ENCODE measurements at regions not wholly inside any gene's neighbourhood (a gene's known extent, or its start where the extent isn't known, plus 50 kb on each side); places are given as distances from the start of the nearest gene placed in this dataset.

GRCh38 chr11:95443386-95443785, 212.4 kb upstream of the SESN3 start:
- Histone ChIP-seq H3K4me1 (peaks cover 0 to 8% (median 0%) of the 10 kb centered on the region in 6 donors), H3K9me3 (peaks cover 0 to 4% (median 0%) of the 10 kb centered on the region in 8 donors), H3K27ac (no peak overlapping the region), H3K27me3 (replicated peaks in 1 of 7) (no peaks in the 10 kb centered on the region), H3K4me3 (no peak overlapping the region), H3K36me3 (no peaks in the 10 kb centered on the region)
- no peak for DNase-seq
- WGBS, 5 donors = 30 to 63% (median 44%) methylated on average over 5 of the region's 5 CpGs
- intact Hi-C loops (cut with DNase I; ENCODE audit: low total_unique reads) = no loop called here
- no peak for TF ChIP-seq POLR2A (IDR thresholded peaks at IDR 0.05)
- no peak for TF ChIP-seq CTCF (IDR thresholded peaks at IDR 0.05 in 8 of 11, conservative IDR thresholded peaks at IDR 0.05 in 3 of 11)
- TF ChIP-seq POLR2AphosphoS5 (IDR thresholded peaks at IDR 0.05) = no peak

- Histone ChIP-seq H3K4me3 (no peak overlapping the region), H3K4me1 (peaks cover 0 to 8% (median 0%) of the 10 kb centered on the region in 6 donors), H3K27me3 (replicated peaks in 1 of 7) (no peaks in the 10 kb centered on the region), H3K36me3 (no peaks in the 10 kb centered on the region), H3K27ac (no peak overlapping the region), H3K9me3 (peaks cover 0 to 4% (median 0%) of the 10 kb centered on the region in 8 donors)
- no peak for TF ChIP-seq POLR2A (IDR thresholded peaks at IDR 0.05)
- no peak for TF ChIP-seq CTCF (IDR thresholded peaks at IDR 0.05 in 8 of 11, conservative IDR thresholded peaks at IDR 0.05 in 3 of 11)
- no peak for TF ChIP-seq POLR2AphosphoS5 (IDR thresholded peaks at IDR 0.05)
- 78 to 90% (median 79%) methylated on average over 3 of the region's 3 CpGs for WGBS, 5 donors
- DNase-seq = no peak
- intact Hi-C loops (cut with DNase I; ENCODE audit: low total_unique reads) = no loop called here
Measured at GRCh38 chr11:95442531-95443050, 211.6 kb upstream of the SESN3 start.

GRCh38 chr11:95435628-95436353, 204.8 kb upstream of the SESN3 start:
- Histone ChIP-seq H3K27ac (no peak overlapping the region), H3K27me3 (replicated peaks in 1 of 7) (no peaks in the 10 kb centered on the region), H3K4me1 (no peaks in the 10 kb centered on the region), H3K36me3 (no peaks in the 10 kb centered on the region), H3K9me3 (no peaks in the 10 kb centered on the region), H3K4me3 (no peak overlapping the region)
- 85 to 97% (median 85%) methylated on average over 6 to 7 of the region's 9 CpGs for WGBS, 5 donors
- TF ChIP-seq POLR2AphosphoS5 (IDR thresholded peaks at IDR 0.05) (no peak), POLR2A (IDR thresholded peaks at IDR 0.05) (no peak), CTCF (IDR thresholded peaks at IDR 0.05 in 8 of 11, conservative IDR thresholded peaks at IDR 0.05 in 3 of 11) (no peak)
- DNase-seq = no peak
- intact Hi-C loops (cut with DNase I; ENCODE audit: low total_unique reads) = no loop called here

GRCh38 chr11:95435192-95435591, 204.2 kb upstream of the SESN3 start:
- H3K9me3 ChIP-seq = no peaks in the 10 kb centered on the region
- H3K4me3 ChIP-seq = no peak overlapping the region
- 78 to 89% (median 80%) methylated on average over 3 of the region's 3 CpGs for WGBS, 5 donors
- no peaks in the 10 kb centered on the region for H3K36me3 ChIP-seq
- DNase-seq = no peak
- no peaks in the 10 kb centered on the region for H3K27me3 ChIP-seq (replicated peaks in 1 of 7)
- TF ChIP-seq POLR2AphosphoS5 (IDR thresholded peaks at IDR 0.05) (no peak), POLR2A (IDR thresholded peaks at IDR 0.05) (no peak), CTCF (IDR thresholded peaks at IDR 0.05 in 8 of 11, conservative IDR thresholded peaks at IDR 0.05 in 3 of 11) (no peak)
- intact Hi-C loops (cut with DNase I; ENCODE audit: low total_unique reads) = no loop called here
- H3K4me1 ChIP-seq = no peaks in the 10 kb centered on the region
- H3K27ac ChIP-seq = no peak overlapping the region

All from spleen (tissue), 11 donors.